SK-N-SH (cell line): ENCODE measurements at regions not wholly inside any gene's neighbourhood (a gene's known extent, or its start where the extent isn't known, plus 50 kb on each side); places are given as distances from the start of the nearest gene placed in this dataset.

Experiments used
- CTCF ChIA-PET: fragments of 300-600, 350-600 bp; formaldehyde crosslinking; extraction: SDS; loops from one replicate; lab custom pipeline; 2021; lab: Yijun Ruan, JAX
- POLR2A ChIA-PET: fragments of 350-600 bp; sonication (Branson Sonifier 250); formaldehyde crosslinking; extraction: SDS; loops from one replicate; lab custom pipeline; 2020; ENCODE audit warnings: antibody characterized with exemption, inconsistent platforms; lab: Yijun Ruan, JAX
- DNase-seq: peaks from one replicate; pipeline ENCODE4 v3.0.0; 2012
- H2AFZ ChIP-seq: fragments of 200-600 bp; sonication (generic); 2 replicates; pipeline ENCODE4 v1.8.1; 2016; ENCODE audit warnings: antibody characterized with exemption, mild to moderate bottlenecking, low read depth
- H3F3A ChIP-seq: fragments of 200-600 bp; sonication (generic); replicated peaks from 2 replicates; pipeline ENCODE3; 2016; ENCODE audit warnings: antibody characterized with exemption, mild to moderate bottlenecking; ENCODE audit not compliant: insufficient read depth
- H3K27ac ChIP-seq, 2 experiments: fragments of 200-500 bp in 1 of 2; fragments of 200-600 bp in 1 of 2; sonication (Bioruptor generic) in 1 of 2; sonication (generic), shearing (Covaris generic) in 1 of 2; 2 replicates each; pipeline versions ENCODE4 v1.5.1 to v1.6.1; 2014 to 2016; ENCODE audit warnings: low read depth in 2 of 2, inconsistent platforms in 1 of 2, low read length in 1 of 2, mild to moderate bottlenecking in 1 of 2, mixed read lengths in 1 of 2
- H3K27me3 ChIP-seq: fragments of 200-600 bp; sonication (generic), shearing (Covaris generic); 2 replicates; pipeline ENCODE4 v1.6.1; 2016; ENCODE audit warnings: mixed run types; ENCODE audit not compliant: insufficient read depth
- H3K36me3 ChIP-seq, 2 experiments: fragments of 200-500 bp in 1 of 2; fragments of 200-600 bp in 1 of 2; sonication (Bioruptor generic) in 1 of 2; sonication (generic) in 1 of 2; replicated peaks in 1 of 2; 2 replicates each; pipeline versions ENCODE3 to v1.5.1; 2014 to 2016; ENCODE audit warnings: low read length in 1 of 2, mild to moderate bottlenecking in 1 of 2; ENCODE audit not compliant: insufficient read depth in 2 of 2, control insufficient read depth in 1 of 2
- H3K4me1 ChIP-seq, 2 experiments: fragments of 200-500 bp in 1 of 2; fragments of 200-600 bp in 1 of 2; sonication (Bioruptor generic) in 1 of 2; sonication (generic), shearing (Covaris generic) in 1 of 2; 2 replicates each; pipeline versions ENCODE4 v1.5.1 to v1.6.1; 2014 to 2016; ENCODE audit warnings: low read depth in 1 of 2, low read length in 1 of 2, mixed run types in 1 of 2; ENCODE audit not compliant: insufficient read depth in 2 of 2, control insufficient read depth in 1 of 2
- H3K4me2 ChIP-seq: fragments of 200-600 bp; sonication (generic), shearing (Covaris generic); 2 replicates; pipeline ENCODE4 v1.6.1; 2017; ENCODE audit warnings: mixed run types
- H3K4me3 ChIP-seq, 2 experiments: fragments of 200-500 bp in 1 of 2; fragments of 200-600 bp in 1 of 2; sonication (Bioruptor generic) in 1 of 2; sonication (generic), shearing (Covaris generic) in 1 of 2; 2 replicates each; pipeline versions ENCODE4 v1.5.1 to v1.8.1; 2014 to 2016; ENCODE audit warnings: low read depth in 2 of 2, inconsistent platforms in 1 of 2, low read length in 1 of 2, mild to moderate bottlenecking in 1 of 2, mixed read lengths in 1 of 2, moderate library complexity in 1 of 2
- H3K79me2 ChIP-seq: fragments of 200-600 bp; sonication (generic); 2 replicates; pipeline ENCODE4 v1.8.1; 2017; ENCODE audit warnings: mild to moderate bottlenecking; ENCODE audit not compliant: insufficient read depth
- H3K9ac ChIP-seq: fragments of 200-600 bp; sonication (generic); 2 replicates; pipeline ENCODE4 v1.6.1; 2017; ENCODE audit warnings: mixed run types
- H3K9me2 ChIP-seq: fragments of 200-600 bp; sonication (generic); 2 replicates; pipeline ENCODE4 v1.6.1; 2017; ENCODE audit warnings: mixed run types
- H3K9me3 ChIP-seq: fragments of 200-600 bp; sonication (generic); 2 replicates; pipeline ENCODE4 v1.6.1; 2017; ENCODE audit warnings: mixed run types, mild to moderate bottlenecking, moderate library complexity
- H4K20me1 ChIP-seq: fragments of 200-600 bp; sonication (generic); 2 replicates; pipeline ENCODE4 v1.6.1; 2017; ENCODE audit warnings: mild to moderate bottlenecking, mixed run types; ENCODE audit not compliant: insufficient read depth
- ELF1 ChIP-seq: IDR thresholded peaks from 2 replicates; pipeline ENCODE4 v1.4.0; 2012
- MEF2A ChIP-seq: IDR thresholded peaks from 2 replicates; pipeline ENCODE4 v1.4.0; 2012; ENCODE audit warnings: low read depth, borderline replicate concordance
- MXI1 ChIP-seq: IDR thresholded peaks from 2 replicates; pipeline ENCODE4 v1.6.1; 2012; ENCODE audit warnings: mild to moderate bottlenecking, low read depth, low read length, improper control_type of control experiment
- NFIC ChIP-seq: IDR thresholded peaks from 2 replicates; pipeline ENCODE4 v1.4.0; 2012; ENCODE audit warnings: borderline replicate concordance
- RAD21 ChIP-seq: IDR thresholded peaks from 2 replicates; pipeline ENCODE4 v1.6.1; 2012; ENCODE audit warnings: mild to moderate bottlenecking, low read length
- RCOR1 ChIP-seq: fragments of 150-350 bp; IDR thresholded peaks from 2 replicates; pipeline ENCODE4 v1.6.1; 2017; ENCODE audit warnings: antibody characterized with exemption, low read length
- RFX5 ChIP-seq: IDR thresholded peaks from 2 replicates; pipeline ENCODE4 v1.6.1; 2012; ENCODE audit warnings: mild to moderate bottlenecking, improper control_type of control experiment, low read length
- SIN3A ChIP-seq: IDR thresholded peaks from 2 replicates; pipeline ENCODE4 v1.6.1; 2012; ENCODE audit warnings: low read depth, mild to moderate bottlenecking, low read length, moderate library complexity, borderline replicate concordance
- SMC3 ChIP-seq: IDR thresholded peaks from 2 replicates; pipeline ENCODE4 v1.6.1; 2012; ENCODE audit warnings: low read depth, low read length, improper control_type of control experiment
- TAF1 ChIP-seq: IDR thresholded peaks from 2 replicates; pipeline ENCODE4 v1.6.1; 2012; ENCODE audit warnings: low read depth, mild to moderate bottlenecking, low read length, moderate library complexity, borderline replicate concordance
- YY1 ChIP-seq: IDR thresholded peaks from 2 replicates; pipeline ENCODE4 v1.4.0; 2012; ENCODE audit warnings: low read depth, mild to moderate bottlenecking
- WGBS: methylation state at CpG from one replicate; pipeline ENCODE4 v1.1.6; 2017; ENCODE audit warnings: low lambda C conversion rate; 5-methylcytosine and 5-hydroxymethylcytosine counted together
- TF ChIP-seq, protein P1 (sequence below): fragments of 150-350 bp; IDR thresholded peaks from 2 replicates; pipeline ENCODE4 v1.6.1; 2017; ENCODE audit warnings: antibody characterized with exemption, low read length, low read depth, borderline replicate concordance
- TF ChIP-seq, protein P2 (sequence below): IDR thresholded peaks from 2 replicates; pipeline ENCODE4 v1.6.1; 2012; ENCODE audit warnings: mild to moderate bottlenecking, low read depth, low read length, moderate library complexity
- TF ChIP-seq, protein P3 (sequence below): fragments of 200-600 bp; sonication (generic); IDR thresholded peaks from 2 replicates; pipeline ENCODE4 v1.6.1; 2017; ENCODE audit warnings: antibody characterized with exemption, mild to moderate bottlenecking, moderate library complexity
- TF ChIP-seq, protein P4 (sequence below): IDR thresholded peaks from 2 replicates; pipeline ENCODE4 v1.4.0; 2012; ENCODE audit warnings: low read depth, borderline replicate concordance

DNA sequence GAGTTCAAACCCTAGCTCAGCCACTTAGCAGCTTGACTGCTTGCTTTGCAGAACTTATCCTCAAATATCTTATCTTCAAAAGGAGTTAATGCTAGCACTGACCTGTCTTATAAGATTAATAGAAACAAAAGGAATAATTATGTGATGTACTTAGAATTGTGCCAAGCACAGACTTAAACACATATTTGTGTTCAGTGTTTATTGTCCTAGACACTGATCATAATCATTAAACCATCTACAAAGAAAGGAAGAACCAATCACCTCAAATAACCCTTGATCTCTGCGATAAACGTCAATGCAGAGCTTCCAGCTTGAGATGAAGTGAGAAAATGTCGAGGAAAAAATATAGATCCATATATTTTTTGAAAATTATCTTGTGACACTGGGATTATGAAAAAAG, 73.1 kb downstream of the ATXN7L3B start:
- DNase-seq, result no peak
- H3K27ac ChIP-seq, result no peak overlapping the region
- no peak overlapping the region for H3K4me2 ChIP-seq
- no peaks in the 10 kb centered on the region for H4K20me1 ChIP-seq
- H3K79me2 ChIP-seq, result no peaks in the 10 kb centered on the region
- H3K9me3 ChIP-seq, result no peaks in the 10 kb centered on the region; the same call in 1 of the 2 replicates
- POLR2A ChIA-PET, result no interaction called here
- 18% methylated on average over 3 of the region's 3 CpGs for WGBS
- no peak overlapping the region for H3K9ac ChIP-seq
- TF ChIP-seq RCOR1, result no peak
- TF ChIP-seq, protein P1, sequence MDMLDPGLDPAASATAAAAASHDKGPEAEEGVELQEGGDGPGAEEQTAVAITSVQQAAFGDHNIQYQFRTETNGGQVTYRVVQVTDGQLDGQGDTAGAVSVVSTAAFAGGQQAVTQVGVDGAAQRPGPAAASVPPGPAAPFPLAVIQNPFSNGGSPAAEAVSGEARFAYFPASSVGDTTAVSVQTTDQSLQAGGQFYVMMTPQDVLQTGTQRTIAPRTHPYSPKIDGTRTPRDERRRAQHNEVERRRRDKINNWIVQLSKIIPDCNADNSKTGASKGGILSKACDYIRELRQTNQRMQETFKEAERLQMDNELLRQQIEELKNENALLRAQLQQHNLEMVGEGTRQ, result no peak
- TF ChIP-seq, all 33 proteins: peak for 0
- CTCF ChIA-PET, result interaction anchor here (0.6 kb wide), 1 partner anchor 27 kb away, joined by 4 read pairs; no protein-coding TSS in a partner anchor
- H3K4me3 ChIP-seq, result no peak overlapping the region
- no peaks in the 10 kb centered on the region for H3K4me1 ChIP-seq
- peaks cover 7% of the 10 kb centered on the region for H3F3A ChIP-seq
- no peaks in the 10 kb centered on the region for H3K9me2 ChIP-seq
- H2AFZ ChIP-seq, result no peak overlapping the region
- no peaks in the 10 kb centered on the region for H3K36me3 ChIP-seq
- no peaks in the 10 kb centered on the region for H3K27me3 ChIP-seq

DNA sequence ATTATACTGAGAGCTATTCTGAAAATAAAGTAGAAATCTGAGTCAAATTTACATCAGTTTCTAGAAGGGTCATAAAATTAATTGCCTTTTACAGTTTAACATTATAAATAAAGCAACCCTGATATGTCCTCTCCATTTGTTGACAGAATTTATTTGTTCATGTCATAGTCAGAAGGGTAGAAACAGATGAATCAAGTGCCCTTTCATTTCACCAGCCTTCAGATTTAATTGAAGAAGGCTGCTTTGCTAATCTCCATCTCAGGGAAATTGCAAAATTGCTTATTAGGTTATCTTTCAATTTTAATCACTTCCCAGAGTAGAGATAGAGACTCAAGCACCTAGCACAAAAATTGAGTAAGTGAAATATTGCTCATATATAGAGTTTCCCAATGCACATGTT, 76.8 kb downstream of the ATXN7L3B start:
- Histone ChIP-seq H3K36me3 (no peaks in the 10 kb centered on the region), H3F3A (peaks cover 7% of the 10 kb centered on the region), H3K27ac (no peak overlapping the region), H3K9me2 (no peaks in the 10 kb centered on the region), H3K4me2 (no peak overlapping the region), H3K9me3 (no peaks in the 10 kb centered on the region; the same call in 1 of the 2 replicates), H2AFZ (no peak overlapping the region), H4K20me1 (no peaks in the 10 kb centered on the region), H3K4me3 (no peak overlapping the region), H3K27me3 (no peaks in the 10 kb centered on the region), H3K9ac (no peak overlapping the region), H3K4me1 (no peaks in the 10 kb centered on the region), H3K79me2 (no peaks in the 10 kb centered on the region)
- ChIA-PET CTCF (no interaction called here), POLR2A (no interaction called here)
- DNase-seq, result no peak
- TF ChIP-seq TAF1 (no peak), RAD21 (no peak), RFX5 (no peak), YY1 (no peak), SMC3 (no peak), NFIC (no peak), ELF1 (no peak), MEF2A (no peak), MXI1 (no peak), RCOR1 (no peak), SIN3A (no peak)
- TF ChIP-seq, protein P1, result no peak
- TF ChIP-seq, protein P2, sequence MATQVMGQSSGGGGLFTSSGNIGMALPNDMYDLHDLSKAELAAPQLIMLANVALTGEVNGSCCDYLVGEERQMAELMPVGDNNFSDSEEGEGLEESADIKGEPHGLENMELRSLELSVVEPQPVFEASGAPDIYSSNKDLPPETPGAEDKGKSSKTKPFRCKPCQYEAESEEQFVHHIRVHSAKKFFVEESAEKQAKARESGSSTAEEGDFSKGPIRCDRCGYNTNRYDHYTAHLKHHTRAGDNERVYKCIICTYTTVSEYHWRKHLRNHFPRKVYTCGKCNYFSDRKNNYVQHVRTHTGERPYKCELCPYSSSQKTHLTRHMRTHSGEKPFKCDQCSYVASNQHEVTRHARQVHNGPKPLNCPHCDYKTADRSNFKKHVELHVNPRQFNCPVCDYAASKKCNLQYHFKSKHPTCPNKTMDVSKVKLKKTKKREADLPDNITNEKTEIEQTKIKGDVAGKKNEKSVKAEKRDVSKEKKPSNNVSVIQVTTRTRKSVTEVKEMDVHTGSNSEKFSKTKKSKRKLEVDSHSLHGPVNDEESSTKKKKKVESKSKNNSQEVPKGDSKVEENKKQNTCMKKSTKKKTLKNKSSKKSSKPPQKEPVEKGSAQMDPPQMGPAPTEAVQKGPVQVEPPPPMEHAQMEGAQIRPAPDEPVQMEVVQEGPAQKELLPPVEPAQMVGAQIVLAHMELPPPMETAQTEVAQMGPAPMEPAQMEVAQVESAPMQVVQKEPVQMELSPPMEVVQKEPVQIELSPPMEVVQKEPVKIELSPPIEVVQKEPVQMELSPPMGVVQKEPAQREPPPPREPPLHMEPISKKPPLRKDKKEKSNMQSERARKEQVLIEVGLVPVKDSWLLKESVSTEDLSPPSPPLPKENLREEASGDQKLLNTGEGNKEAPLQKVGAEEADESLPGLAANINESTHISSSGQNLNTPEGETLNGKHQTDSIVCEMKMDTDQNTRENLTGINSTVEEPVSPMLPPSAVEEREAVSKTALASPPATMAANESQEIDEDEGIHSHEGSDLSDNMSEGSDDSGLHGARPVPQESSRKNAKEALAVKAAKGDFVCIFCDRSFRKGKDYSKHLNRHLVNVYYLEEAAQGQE, result no peak
- TF ChIP-seq, protein P3, sequence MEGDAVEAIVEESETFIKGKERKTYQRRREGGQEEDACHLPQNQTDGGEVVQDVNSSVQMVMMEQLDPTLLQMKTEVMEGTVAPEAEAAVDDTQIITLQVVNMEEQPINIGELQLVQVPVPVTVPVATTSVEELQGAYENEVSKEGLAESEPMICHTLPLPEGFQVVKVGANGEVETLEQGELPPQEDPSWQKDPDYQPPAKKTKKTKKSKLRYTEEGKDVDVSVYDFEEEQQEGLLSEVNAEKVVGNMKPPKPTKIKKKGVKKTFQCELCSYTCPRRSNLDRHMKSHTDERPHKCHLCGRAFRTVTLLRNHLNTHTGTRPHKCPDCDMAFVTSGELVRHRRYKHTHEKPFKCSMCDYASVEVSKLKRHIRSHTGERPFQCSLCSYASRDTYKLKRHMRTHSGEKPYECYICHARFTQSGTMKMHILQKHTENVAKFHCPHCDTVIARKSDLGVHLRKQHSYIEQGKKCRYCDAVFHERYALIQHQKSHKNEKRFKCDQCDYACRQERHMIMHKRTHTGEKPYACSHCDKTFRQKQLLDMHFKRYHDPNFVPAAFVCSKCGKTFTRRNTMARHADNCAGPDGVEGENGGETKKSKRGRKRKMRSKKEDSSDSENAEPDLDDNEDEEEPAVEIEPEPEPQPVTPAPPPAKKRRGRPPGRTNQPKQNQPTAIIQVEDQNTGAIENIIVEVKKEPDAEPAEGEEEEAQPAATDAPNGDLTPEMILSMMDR, result no peak
- TF ChIP-seq, protein P4, sequence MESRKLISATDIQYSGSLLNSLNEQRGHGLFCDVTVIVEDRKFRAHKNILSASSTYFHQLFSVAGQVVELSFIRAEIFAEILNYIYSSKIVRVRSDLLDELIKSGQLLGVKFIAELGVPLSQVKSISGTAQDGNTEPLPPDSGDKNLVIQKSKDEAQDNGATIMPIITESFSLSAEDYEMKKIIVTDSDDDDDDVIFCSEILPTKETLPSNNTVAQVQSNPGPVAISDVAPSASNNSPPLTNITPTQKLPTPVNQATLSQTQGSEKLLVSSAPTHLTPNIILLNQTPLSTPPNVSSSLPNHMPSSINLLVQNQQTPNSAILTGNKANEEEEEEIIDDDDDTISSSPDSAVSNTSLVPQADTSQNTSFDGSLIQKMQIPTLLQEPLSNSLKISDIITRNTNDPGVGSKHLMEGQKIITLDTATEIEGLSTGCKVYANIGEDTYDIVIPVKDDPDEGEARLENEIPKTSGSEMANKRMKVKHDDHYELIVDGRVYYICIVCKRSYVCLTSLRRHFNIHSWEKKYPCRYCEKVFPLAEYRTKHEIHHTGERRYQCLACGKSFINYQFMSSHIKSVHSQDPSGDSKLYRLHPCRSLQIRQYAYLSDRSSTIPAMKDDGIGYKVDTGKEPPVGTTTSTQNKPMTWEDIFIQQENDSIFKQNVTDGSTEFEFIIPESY, result no peak
- TF ChIP-seq, all 33 proteins: peak for 0
